K562 (cell line): ENCODE measurements at regions not wholly inside any gene's neighbourhood (a gene's known extent, or its start where the extent isn't known, plus 50 kb on each side); places are given as distances from the start of the nearest gene placed in this dataset.

ENCODE experiments used
- ATAC-seq: fragments of 200-7000 bp; cut with Tn5 transposase; 3 replicates; pipeline ENCODE4 v1.9.1; 2020; ENCODE audit warnings: moderate library complexity
- BruUV-seq: library from RNA; stranded (reverse); fragments of 400-500 nt; replicated peaks from 2 replicates; lab custom pipeline; 2021; lab: Mats Ljungman, UMichigan
- CTCF ChIA-PET: fragments of 300-600 bp; formaldehyde crosslinking; extraction: SDS; loops from one replicate; lab custom pipeline; 2021; ENCODE audit warnings: low intra/inter-chr PET ratio; lab: Yijun Ruan, JAX
- POLR2A ChIA-PET: fragments of 300-600, 350-650 bp; sonication (Branson Sonifier 250); formaldehyde crosslinking; extraction: SDS; loops from one replicate; lab custom pipeline; 2021; ENCODE audit warnings: antibody characterized with exemption, inconsistent platforms; lab: Yijun Ruan, JAX
- DNase-seq, 4 experiments: peaks; one replicate each; pipeline versions ENCODE4 v3.0.0 to v3.0.0-alpha.2; 2011 to 2018; ENCODE audit warnings: low spot score in 3 of 4, mixed read lengths in 3 of 4; ENCODE audit errors: extremely low read depth in 1 of 4
- FAIRE-seq: peaks from 2 replicates; lab custom pipeline; 2011; peaks lifted over from hg19 to GRCh38; lab: Jason Lieb, UNC
- H2AFZ ChIP-seq: 2 replicates; pipeline ENCODE4 v1.6.0; 2011; ENCODE audit warnings: low read depth, low read length, control low read depth, inconsistent platforms
- H3K27ac ChIP-seq: fragments of 200-600 bp; 3 replicates; pipeline ENCODE4 v1.8.0; 2011; ENCODE audit warnings: low read depth, mild to moderate bottlenecking, control low read depth, inconsistent platforms, low read length, moderate library complexity, mixed read lengths; ENCODE audit errors: extremely low read depth
- H3K27me3 ChIP-seq, 2 experiments: fragments of 300-600 bp in 1 of 2; 2 replicates in 1 of 2; 3 replicates in 1 of 2; pipeline versions ENCODE4 v1.6.0 to v1.8.0; 2011; ENCODE audit warnings: inconsistent platforms in 2 of 2, low read length in 2 of 2, mild to moderate bottlenecking in 1 of 2, mixed read lengths in 1 of 2, moderate library complexity in 1 of 2; ENCODE audit not compliant: control insufficient read depth in 2 of 2, insufficient read depth in 2 of 2
- H3K36me3 ChIP-seq: fragments of 300-600 bp; 3 replicates; pipeline ENCODE4 v1.8.0; 2011; ENCODE audit warnings: mild to moderate bottlenecking, low read length, inconsistent platforms; ENCODE audit not compliant: control insufficient read depth, insufficient read depth
- H3K4me1 ChIP-seq, 2 experiments: fragments of 200-600 bp in 1 of 2; replicated peaks in 1 of 2; 2 replicates in 1 of 2; 3 replicates in 1 of 2; pipeline versions ENCODE4 v1.5.1 to v1.8.0; 2011; ENCODE audit warnings: inconsistent platforms in 2 of 2, low read length in 2 of 2, mild to moderate bottlenecking in 1 of 2, mixed read lengths in 1 of 2, moderate library complexity in 1 of 2; ENCODE audit not compliant: control insufficient read depth in 2 of 2, insufficient read depth in 2 of 2
- H3K4me2 ChIP-seq: 2 replicates; pipeline ENCODE4 v1.6.1; 2011; ENCODE audit warnings: low read length, control low read depth, inconsistent platforms, mixed read lengths; ENCODE audit not compliant: insufficient read depth
- H3K4me3 ChIP-seq: fragments of 200-600 bp; sonication (generic), shearing (Covaris generic); 2 replicates; pipeline ENCODE4 v1.5.1; 2016; ENCODE audit warnings: control low read depth, inconsistent platforms
- H3K79me2 ChIP-seq: fragments of 200-600 bp; 3 replicates; pipeline ENCODE4 v1.8.0; 2011; ENCODE audit warnings: low read length, inconsistent platforms; ENCODE audit not compliant: control insufficient read depth, insufficient read depth
- H3K9ac ChIP-seq, 2 experiments: 2 replicates each; pipeline versions ENCODE4 v1.6.0 to v1.6.1; 2011; ENCODE audit warnings: low read depth in 2 of 2, low read length in 2 of 2, control low read depth in 1 of 2, inconsistent platforms in 1 of 2, mild to moderate bottlenecking in 1 of 2, mixed read lengths in 1 of 2; ENCODE audit not compliant: insufficient read depth in 1 of 2
- H3K9me1 ChIP-seq: one replicate; pipeline ENCODE4 v1.6.0; 2011; ENCODE audit warnings: inconsistent platforms, mild to moderate bottlenecking, low read length, moderate library complexity; ENCODE audit not compliant: control insufficient read depth, insufficient read depth
- H3K9me3 ChIP-seq: replicated peaks from 2 replicates; pipeline ENCODE4 v1.5.1; 2011; ENCODE audit warnings: low read depth, low read length, inconsistent platforms; ENCODE audit not compliant: control insufficient read depth, insufficient read depth
- H4K20me1 ChIP-seq: replicated peaks from 2 replicates; pipeline ENCODE4 v1.6.1; 2011; ENCODE audit warnings: low read length, inconsistent platforms, mixed read lengths; ENCODE audit not compliant: control insufficient read depth, insufficient read depth
- DPF2 ChIP-seq: fragments of 450-650 bp; IDR thresholded peaks from 2 replicates; pipeline ENCODE4 v1.6.1; 2016
- JUN ChIP-seq, 2 experiments: sonication (generic) in 1 of 2; formaldehyde crosslinking in 1 of 2; IDR thresholded peaks; 2 replicates each; pipeline versions ENCODE4 v1.6.1 to v1.8.0; 2012 to 2022; ENCODE audit warnings: borderline replicate concordance in 2 of 2, mild to moderate bottlenecking in 2 of 2, improper control_type of control experiment in 1 of 2, low read depth in 1 of 2, low read length in 1 of 2, missing genetic modification reagents in 1 of 2
- MECOM ChIP-seq: fragments of 250-450 bp; sonication (Bioruptor Pico); IDR thresholded peaks from 2 replicates; pipeline ENCODE4 v1.8.0; 2022; ENCODE audit warnings: inconsistent platforms
- MYNN ChIP-seq, 2 experiments: sonication (generic); formaldehyde crosslinking in 1 of 2; IDR thresholded peaks; 2 replicates each; pipeline versions ENCODE4 v1.5.0 to v1.6.1; 2016 to 2020; ENCODE audit warnings: antibody characterized with exemption in 1 of 2, missing genetic modification reagents in 1 of 2
- PHF21A ChIP-seq: fragments of 450-650 bp; IDR thresholded peaks from 2 replicates; pipeline ENCODE4 v1.6.1; 2017; ENCODE audit warnings: low read depth, borderline replicate concordance
- RBFOX2 ChIP-seq: fragments of 200-400 bp; formaldehyde crosslinking; IDR thresholded peaks from 2 replicates; pipeline ENCODE4 v1.6.1; 2017; ENCODE audit warnings: low read depth, mild to moderate bottlenecking, low read length, moderate library complexity
- ZNF12 ChIP-seq: sonication (generic); formaldehyde crosslinking; IDR thresholded peaks from 2 replicates; pipeline ENCODE4 v1.4.0; 2020; ENCODE audit warnings: mild to moderate bottlenecking, missing genetic modification reagents
- WGBS: fragments of 100-300 bp; shearing (Covaris generic); methylation state at CpG from one replicate; pipeline ENCODE4 v1.1.6; 2016; ENCODE audit warnings: low coverage, mixed read lengths; ENCODE audit not compliant: insufficient coverage; ENCODE audit errors: missing lambda C conversion rate; 5-methylcytosine and 5-hydroxymethylcytosine counted together
- in situ Hi-C: fragments of 300-500 bp; cut with MboI; formaldehyde crosslinking; loops from 4 replicates; pipeline ENCODE4 v1.15.0; 2018; ENCODE audit warnings: inconsistent platforms, mixed read lengths
- intact Hi-C: fragments of 100-400 bp; cut with micrococcal nuclease; formaldehyde crosslinking; loops from 2 replicates; pipeline ENCODE4 v1.14.2; 2022
- TF ChIP-seq, protein P1 (sequence below): fragments of 450-650 bp; IDR thresholded peaks from 2 replicates; pipeline ENCODE4 v1.7.1; 2018; ENCODE audit warnings: mild to moderate bottlenecking, low read depth; ENCODE audit not compliant: partially characterized antibody
- TF ChIP-seq, protein P2 (sequence below): fragments of 450-650 bp; formaldehyde crosslinking; IDR thresholded peaks from 2 replicates; pipeline ENCODE4 v1.4.0; 2020; ENCODE audit warnings: mild to moderate bottlenecking, moderate library complexity
- TF ChIP-seq, protein P3 (sequence below): fragments of 200-800 bp; sonication (Bioruptor generic); IDR thresholded peaks from 2 replicates; pipeline ENCODE4 v1.6.1; 2016; ENCODE audit warnings: missing genetic modification characterization, missing compliant biosample characterization

DNA sequence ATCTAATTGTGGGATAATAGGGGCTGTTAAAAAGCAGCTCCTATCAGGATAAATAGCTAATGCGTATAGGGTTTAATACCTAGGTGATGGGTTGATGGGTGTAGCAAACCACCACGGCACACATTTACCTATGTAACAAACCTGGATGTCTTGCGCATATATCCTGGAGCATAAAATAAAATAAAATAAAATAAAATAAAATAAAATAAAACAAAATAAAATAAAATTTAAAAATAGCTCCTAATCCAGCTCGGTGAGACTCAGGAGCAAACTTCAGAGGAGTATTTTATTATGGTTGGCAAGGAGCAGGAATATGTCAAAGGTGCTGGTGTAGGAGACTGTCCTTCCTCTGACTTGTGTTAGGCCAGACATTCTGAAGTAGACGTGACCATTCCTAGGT is 721.0 kb downstream of the BCL11B start:
- H2AFZ ChIP-seq = no peak overlapping the region
- 3% methylated on average over 5 of the region's 5 CpGs for WGBS
- BruUV-seq = no TSS peak
- H3K4me1 ChIP-seq = no peaks in the 10 kb centered on the region
- H4K20me1 ChIP-seq = no peaks in the 10 kb centered on the region
- no peak overlapping the region for H3K4me2 ChIP-seq
- no peaks in the 10 kb centered on the region for H3K9me1 ChIP-seq
- H3K36me3 ChIP-seq = no peaks in the 10 kb centered on the region
- no peak overlapping the region for H3K27ac ChIP-seq
- in situ Hi-C loops (no loop called here), intact Hi-C loops (no loop called here)
- no peak overlapping the region for H3K4me3 ChIP-seq
- FAIRE-seq (no peak), ATAC-seq (no peak), DNase-seq (no peak)
- POLR2A ChIA-PET = no interaction called here
- H3K27me3 ChIP-seq = no peaks in the 10 kb centered on the region
- no peaks in the 10 kb centered on the region for H3K9me3 ChIP-seq
- H3K9ac ChIP-seq = no peak overlapping the region
- CTCF ChIA-PET = no interaction called here
- H3K79me2 ChIP-seq = no peaks in the 10 kb centered on the region
- TF ChIP-seq ZNF12 = no peak
- TF ChIP-seq, protein P1, sequence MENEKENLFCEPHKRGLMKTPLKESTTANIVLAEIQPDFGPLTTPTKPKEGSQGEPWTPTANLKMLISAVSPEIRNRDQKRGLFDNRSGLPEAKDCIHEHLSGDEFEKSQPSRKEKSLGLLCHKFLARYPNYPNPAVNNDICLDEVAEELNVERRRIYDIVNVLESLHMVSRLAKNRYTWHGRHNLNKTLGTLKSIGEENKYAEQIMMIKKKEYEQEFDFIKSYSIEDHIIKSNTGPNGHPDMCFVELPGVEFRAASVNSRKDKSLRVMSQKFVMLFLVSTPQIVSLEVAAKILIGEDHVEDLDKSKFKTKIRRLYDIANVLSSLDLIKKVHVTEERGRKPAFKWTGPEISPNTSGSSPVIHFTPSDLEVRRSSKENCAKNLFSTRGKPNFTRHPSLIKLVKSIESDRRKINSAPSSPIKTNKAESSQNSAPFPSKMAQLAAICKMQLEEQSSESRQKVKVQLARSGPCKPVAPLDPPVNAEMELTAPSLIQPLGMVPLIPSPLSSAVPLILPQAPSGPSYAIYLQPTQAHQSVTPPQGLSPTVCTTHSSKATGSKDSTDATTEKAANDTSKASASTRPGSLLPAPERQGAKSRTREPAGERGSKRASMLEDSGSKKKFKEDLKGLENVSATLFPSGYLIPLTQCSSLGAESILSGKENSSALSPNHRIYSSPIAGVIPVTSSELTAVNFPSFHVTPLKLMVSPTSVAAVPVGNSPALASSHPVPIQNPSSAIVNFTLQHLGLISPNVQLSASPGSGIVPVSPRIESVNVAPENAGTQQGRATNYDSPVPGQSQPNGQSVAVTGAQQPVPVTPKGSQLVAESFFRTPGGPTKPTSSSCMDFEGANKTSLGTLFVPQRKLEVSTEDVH = no peak
- no peak for TF ChIP-seq RBFOX2
- TF ChIP-seq, protein P2, sequence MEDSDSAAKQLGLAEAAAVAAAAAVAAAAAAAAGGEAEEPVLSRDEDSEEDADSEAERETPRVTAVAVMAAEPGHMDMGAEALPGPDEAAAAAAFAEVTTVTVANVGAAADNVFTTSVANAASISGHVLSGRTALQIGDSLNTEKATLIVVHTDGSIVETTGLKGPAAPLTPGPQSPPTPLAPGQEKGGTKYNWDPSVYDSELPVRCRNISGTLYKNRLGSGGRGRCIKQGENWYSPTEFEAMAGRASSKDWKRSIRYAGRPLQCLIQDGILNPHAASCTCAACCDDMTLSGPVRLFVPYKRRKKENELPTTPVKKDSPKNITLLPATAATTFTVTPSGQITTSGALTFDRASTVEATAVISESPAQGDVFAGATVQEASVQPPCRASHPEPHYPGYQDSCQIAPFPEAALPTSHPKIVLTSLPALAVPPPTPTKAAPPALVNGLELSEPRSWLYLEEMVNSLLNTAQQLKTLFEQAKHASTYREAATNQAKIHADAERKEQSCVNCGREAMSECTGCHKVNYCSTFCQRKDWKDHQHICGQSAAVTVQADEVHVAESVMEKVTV = no peak
- TF ChIP-seq, protein P3, sequence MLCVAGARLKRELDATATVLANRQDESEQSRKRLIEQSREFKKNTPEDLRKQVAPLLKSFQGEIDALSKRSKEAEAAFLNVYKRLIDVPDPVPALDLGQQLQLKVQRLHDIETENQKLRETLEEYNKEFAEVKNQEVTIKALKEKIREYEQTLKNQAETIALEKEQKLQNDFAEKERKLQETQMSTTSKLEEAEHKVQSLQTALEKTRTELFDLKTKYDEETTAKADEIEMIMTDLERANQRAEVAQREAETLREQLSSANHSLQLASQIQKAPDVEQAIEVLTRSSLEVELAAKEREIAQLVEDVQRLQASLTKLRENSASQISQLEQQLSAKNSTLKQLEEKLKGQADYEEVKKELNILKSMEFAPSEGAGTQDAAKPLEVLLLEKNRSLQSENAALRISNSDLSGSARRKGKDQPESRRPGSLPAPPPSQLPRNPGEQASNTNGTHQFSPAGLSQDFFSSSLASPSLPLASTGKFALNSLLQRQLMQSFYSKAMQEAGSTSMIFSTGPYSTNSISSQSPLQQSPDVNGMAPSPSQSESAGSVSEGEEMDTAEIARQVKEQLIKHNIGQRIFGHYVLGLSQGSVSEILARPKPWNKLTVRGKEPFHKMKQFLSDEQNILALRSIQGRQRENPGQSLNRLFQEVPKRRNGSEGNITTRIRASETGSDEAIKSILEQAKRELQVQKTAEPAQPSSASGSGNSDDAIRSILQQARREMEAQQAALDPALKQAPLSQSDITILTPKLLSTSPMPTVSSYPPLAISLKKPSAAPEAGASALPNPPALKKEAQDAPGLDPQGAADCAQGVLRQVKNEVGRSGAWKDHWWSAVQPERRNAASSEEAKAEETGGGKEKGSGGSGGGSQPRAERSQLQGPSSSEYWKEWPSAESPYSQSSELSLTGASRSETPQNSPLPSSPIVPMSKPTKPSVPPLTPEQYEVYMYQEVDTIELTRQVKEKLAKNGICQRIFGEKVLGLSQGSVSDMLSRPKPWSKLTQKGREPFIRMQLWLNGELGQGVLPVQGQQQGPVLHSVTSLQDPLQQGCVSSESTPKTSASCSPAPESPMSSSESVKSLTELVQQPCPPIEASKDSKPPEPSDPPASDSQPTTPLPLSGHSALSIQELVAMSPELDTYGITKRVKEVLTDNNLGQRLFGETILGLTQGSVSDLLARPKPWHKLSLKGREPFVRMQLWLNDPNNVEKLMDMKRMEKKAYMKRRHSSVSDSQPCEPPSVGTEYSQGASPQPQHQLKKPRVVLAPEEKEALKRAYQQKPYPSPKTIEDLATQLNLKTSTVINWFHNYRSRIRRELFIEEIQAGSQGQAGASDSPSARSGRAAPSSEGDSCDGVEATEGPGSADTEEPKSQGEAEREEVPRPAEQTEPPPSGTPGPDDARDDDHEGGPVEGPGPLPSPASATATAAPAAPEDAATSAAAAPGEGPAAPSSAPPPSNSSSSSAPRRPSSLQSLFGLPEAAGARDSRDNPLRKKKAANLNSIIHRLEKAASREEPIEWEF (CRISPR knock-in tag) = no peak
- TF ChIP-seq DPF2 = no peak
- TF ChIP-seq JUN (IDR thresholded peaks at IDR 0.05; ENCODE audit: borderline replicate concordance, low read depth, low read length) = no peak
- TF ChIP-seq JUN (CRISPR knock-in tag; IDR thresholded peaks at IDR 0.05; ENCODE audit: borderline replicate concordance) = no peak
- TF ChIP-seq MYNN (IDR thresholded peaks at IDR 0.05) = no peak
- TF ChIP-seq MYNN (CRISPR knock-in tag; IDR thresholded peaks at IDR 0.05) = no peak
- TF ChIP-seq PHF21A = no peak
- no peak for TF ChIP-seq MECOM (CRISPR knock-in tag)
